ENCODE measurements at regions not wholly inside any gene's neighbourhood (a gene's known extent, or its start where the extent isn't known, plus 50 kb on each side); places are given as distances from the start of the nearest gene placed in this dataset.
"Not testable (repeated sequence)": the region's sequence is repeated elsewhere in the genome, so short reads cannot be mapped to it uniquely, and the experiment has no call there.

GRCh38 chr21:38997843-38998175 is 185.4 kb downstream of the PSMG1 start:
- not testable (repeated sequence) for TF ChIP-seq CTCF (IDR thresholded peaks at IDR 0.05; ENCODE audit: insufficient read depth, low read length); POLR2AphosphoS5 (IDR thresholded peaks at IDR 0.05; ENCODE audit: low read depth); SPI1 (IDR thresholded peaks at IDR 0.05; ENCODE audit: borderline replicate concordance, low read depth); GABPA (IDR thresholded peaks at IDR 0.05; ENCODE audit: low read depth)
- TF ChIP-seq, protein P1, sequence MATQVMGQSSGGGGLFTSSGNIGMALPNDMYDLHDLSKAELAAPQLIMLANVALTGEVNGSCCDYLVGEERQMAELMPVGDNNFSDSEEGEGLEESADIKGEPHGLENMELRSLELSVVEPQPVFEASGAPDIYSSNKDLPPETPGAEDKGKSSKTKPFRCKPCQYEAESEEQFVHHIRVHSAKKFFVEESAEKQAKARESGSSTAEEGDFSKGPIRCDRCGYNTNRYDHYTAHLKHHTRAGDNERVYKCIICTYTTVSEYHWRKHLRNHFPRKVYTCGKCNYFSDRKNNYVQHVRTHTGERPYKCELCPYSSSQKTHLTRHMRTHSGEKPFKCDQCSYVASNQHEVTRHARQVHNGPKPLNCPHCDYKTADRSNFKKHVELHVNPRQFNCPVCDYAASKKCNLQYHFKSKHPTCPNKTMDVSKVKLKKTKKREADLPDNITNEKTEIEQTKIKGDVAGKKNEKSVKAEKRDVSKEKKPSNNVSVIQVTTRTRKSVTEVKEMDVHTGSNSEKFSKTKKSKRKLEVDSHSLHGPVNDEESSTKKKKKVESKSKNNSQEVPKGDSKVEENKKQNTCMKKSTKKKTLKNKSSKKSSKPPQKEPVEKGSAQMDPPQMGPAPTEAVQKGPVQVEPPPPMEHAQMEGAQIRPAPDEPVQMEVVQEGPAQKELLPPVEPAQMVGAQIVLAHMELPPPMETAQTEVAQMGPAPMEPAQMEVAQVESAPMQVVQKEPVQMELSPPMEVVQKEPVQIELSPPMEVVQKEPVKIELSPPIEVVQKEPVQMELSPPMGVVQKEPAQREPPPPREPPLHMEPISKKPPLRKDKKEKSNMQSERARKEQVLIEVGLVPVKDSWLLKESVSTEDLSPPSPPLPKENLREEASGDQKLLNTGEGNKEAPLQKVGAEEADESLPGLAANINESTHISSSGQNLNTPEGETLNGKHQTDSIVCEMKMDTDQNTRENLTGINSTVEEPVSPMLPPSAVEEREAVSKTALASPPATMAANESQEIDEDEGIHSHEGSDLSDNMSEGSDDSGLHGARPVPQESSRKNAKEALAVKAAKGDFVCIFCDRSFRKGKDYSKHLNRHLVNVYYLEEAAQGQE (IDR thresholded peaks at IDR 0.05; ENCODE audit: insufficient replicate concordance, low read depth) = not testable (repeated sequence)

Data from HL-60 (cell line).